Neutrophil (primary cell): ENCODE measurements at regions not wholly inside any gene's neighbourhood (a gene's known extent, or its start where the extent isn't known, plus 50 kb on each side); places are given as distances from the start of the nearest gene placed in this dataset.

Experiments
- H3K27ac ChIP-seq: fragments of 200-600 bp; sonication (generic); 2 replicates; pipeline ENCODE4 v1.5.1; 2016; ENCODE audit warnings: mild to moderate bottlenecking, moderate library complexity
- H3K27me3 ChIP-seq: fragments of 200-600 bp; sonication (generic); 2 replicates; pipeline ENCODE4 v1.6.0; 2016; ENCODE audit warnings: mild to moderate bottlenecking
- H3K36me3 ChIP-seq: fragments of 200-600 bp; sonication (generic); 2 replicates; pipeline ENCODE4 v1.5.1; 2017
- H3K4me1 ChIP-seq, 2 experiments: fragments of 200-600 bp in 1 of 2; sonication (generic) in 1 of 2; 1 replicate in 1 of 2; 2 replicates in 1 of 2; pipeline versions ENCODE4 v1.5.1 to v1.6.1; 2013 to 2016; ENCODE audit warnings: low read depth in 1 of 2, low read length in 1 of 2, mild to moderate bottlenecking in 1 of 2, moderate library complexity in 1 of 2; ENCODE audit not compliant: control insufficient read depth in 1 of 2, insufficient read depth in 1 of 2
- H3K4me3 ChIP-seq, 2 experiments: fragments of 200-600 bp in 1 of 2; sonication (generic) in 1 of 2; 1 replicate in 1 of 2; 2 replicates in 1 of 2; pipeline ENCODE4 v1.5.1; 2013 to 2016; ENCODE audit warnings: low read depth in 1 of 2, low read length in 1 of 2, mild to moderate bottlenecking in 1 of 2, moderate library complexity in 1 of 2
- H3K9me3 ChIP-seq: fragments of 200-600 bp; sonication (generic); 2 replicates; pipeline ENCODE4 v1.5.1; 2016
- CTCF ChIP-seq: fragments of 200-600 bp; sonication (generic); IDR thresholded peaks from 2 replicates; pipeline ENCODE4 v1.5.1; 2016; ENCODE audit warnings: antibody characterized with exemption

GRCh38 chr2:123207245-123207644, 817.8 kb upstream of the CNTNAP5 start:
- H3K36me3 ChIP-seq, result no peaks in the 10 kb centered on the region

GRCh38 chr2:123209202-123209601, 815.9 kb upstream of the CNTNAP5 start:
- no peak overlapping the region for H3K4me3 ChIP-seq
- H3K27ac ChIP-seq, result no peak overlapping the region
- H3K9me3 ChIP-seq, result no peaks in the 10 kb centered on the region
- H3K27me3 ChIP-seq, result no peaks in the 10 kb centered on the region
- no peaks in the 10 kb centered on the region for H3K4me1 ChIP-seq
- no peaks in the 10 kb centered on the region for H3K36me3 ChIP-seq
- no peak for TF ChIP-seq CTCF

More at GRCh38 chr2:123207245-123207644, 817.8 kb upstream of the CNTNAP5 start:
- Histone ChIP-seq H3K27ac (no peak overlapping the region), H3K9me3 (no peaks in the 10 kb centered on the region), H3K27me3 (no peaks in the 10 kb centered on the region), H3K4me3 (no peak overlapping the region), H3K4me1 (no peaks in the 10 kb centered on the region)
- no peak for TF ChIP-seq CTCF

- H3K36me3 ChIP-seq, result no peaks in the 10 kb centered on the region
- no peak for TF ChIP-seq CTCF
- H3K27ac ChIP-seq, result no peak overlapping the region
- no peaks in the 10 kb centered on the region for H3K9me3 ChIP-seq
- no peaks in the 10 kb centered on the region for H3K27me3 ChIP-seq
- H3K4me3 ChIP-seq, result no peak overlapping the region
- H3K4me1 ChIP-seq, result no peaks in the 10 kb centered on the region
Observed at GRCh38 chr2:123211181-123211580, 813.9 kb upstream of the CNTNAP5 start.

GRCh38 chr2:123245156-123245555, 779.9 kb upstream of the CNTNAP5 start:
- H3K36me3 ChIP-seq, result no peaks in the 10 kb centered on the region
- no peak overlapping the region for H3K4me3 ChIP-seq
- H3K27ac ChIP-seq, result no peak overlapping the region
- no peaks in the 10 kb centered on the region for H3K9me3 ChIP-seq
- no peaks in the 10 kb centered on the region for H3K4me1 ChIP-seq
- no peak for TF ChIP-seq CTCF
- H3K27me3 ChIP-seq, result no peaks in the 10 kb centered on the region

GRCh38 chr2:123258877-123259539, 766.1 kb upstream of the CNTNAP5 start:
- no peaks in the 10 kb centered on the region for H3K27me3 ChIP-seq
- H3K4me3 ChIP-seq, result no peak overlapping the region
- H3K27ac ChIP-seq, result no peak overlapping the region
- H3K36me3 ChIP-seq, result no peaks in the 10 kb centered on the region
- no peaks in the 10 kb centered on the region for H3K4me1 ChIP-seq
- no peaks in the 10 kb centered on the region for H3K9me3 ChIP-seq
- no peak for TF ChIP-seq CTCF

GRCh38 chr2:123262856-123263255, 762.2 kb upstream of the CNTNAP5 start:
- Histone ChIP-seq H3K27ac (no peak overlapping the region), H3K4me3 (no peak overlapping the region), H3K36me3 (no peaks in the 10 kb centered on the region), H3K27me3 (no peaks in the 10 kb centered on the region), H3K9me3 (no peaks in the 10 kb centered on the region), H3K4me1 (no peaks in the 10 kb centered on the region)
- TF ChIP-seq CTCF, result no peak
